GM12891 (cell line): ENCODE measurements at regions not wholly inside any gene's neighbourhood (a gene's known extent, or its start where the extent isn't known, plus 50 kb on each side); places are given as distances from the start of the nearest gene placed in this dataset.

ENCODE experiments used
- POLR2A ChIP-seq: IDR thresholded peaks from 2 replicates; pipeline ENCODE4 v1.6.1; 2011; ENCODE audit warnings: low read depth, low read length, control low read depth
- POLR2AphosphoS5 ChIP-seq: IDR thresholded peaks from 2 replicates; pipeline ENCODE4 v1.6.1; 2011; ENCODE audit warnings: low read depth, low read length, control low read depth
- TAF1 ChIP-seq: IDR thresholded peaks from 2 replicates; pipeline ENCODE4 v1.6.1; 2011; ENCODE audit warnings: low read depth, low read length, control low read depth

DNA sequence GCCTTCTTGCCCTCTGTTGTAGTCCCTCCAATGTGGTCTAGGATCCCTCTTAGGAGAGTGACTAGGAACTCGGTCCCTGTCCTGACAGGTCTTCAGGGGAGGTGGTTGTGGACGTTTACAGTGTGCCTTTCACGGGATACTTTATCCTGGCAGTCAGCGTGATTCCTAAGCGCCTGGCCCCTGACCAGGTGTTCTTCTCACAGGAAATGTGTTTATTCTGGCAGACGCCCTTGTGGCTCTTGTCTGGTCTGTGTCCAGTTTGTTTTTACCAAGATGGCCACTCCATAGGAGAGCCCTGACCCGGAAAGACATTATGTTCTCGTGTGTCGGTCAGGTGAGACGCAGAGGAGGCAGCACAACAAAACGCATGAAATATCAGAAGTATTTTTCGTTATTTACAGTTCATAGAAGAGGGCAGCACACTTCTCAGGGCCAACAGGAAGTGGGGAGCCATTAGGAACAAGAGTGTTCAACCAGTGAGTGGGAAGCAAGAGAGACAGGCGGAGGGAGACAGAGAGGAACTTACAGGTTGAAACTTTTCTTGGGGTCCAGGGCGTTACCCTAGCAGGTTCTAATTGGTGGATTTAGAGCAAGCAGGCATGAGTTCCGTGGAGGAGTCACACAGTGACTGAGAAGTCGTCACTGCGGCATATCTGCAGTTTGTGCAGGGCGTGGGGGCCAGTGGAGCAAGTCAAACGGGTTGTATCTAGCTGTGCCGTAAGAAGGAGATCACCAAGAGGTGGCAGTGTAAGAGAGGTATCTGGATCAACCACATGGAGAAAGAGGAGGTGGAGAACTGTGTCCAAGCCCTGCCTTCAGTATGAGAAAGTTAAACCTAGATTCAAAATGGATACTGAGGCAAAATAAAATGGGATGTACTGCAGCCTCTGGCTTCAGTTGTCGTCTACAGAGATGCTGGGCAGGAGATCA is 412.9 kb downstream of the ZSWIM6 start:
- TF ChIP-seq POLR2A (no peak), POLR2AphosphoS5 (no peak), TAF1 (no peak)
